Muscle of leg (tissue), 3 donors: ENCODE measurements at regions not wholly inside any gene's neighbourhood (a gene's known extent, or its start where the extent isn't known, plus 50 kb on each side); places are given as distances from the start of the nearest gene placed in this dataset.
A peak's percentile ranks its signal among the peaks of the same experiment; 100 is the strongest.

ENCODE experiments used
- DNase-seq: peaks from one replicate; pipeline ENCODE4 v3.0.0; 2013
- H3K27ac ChIP-seq: one replicate; pipeline ENCODE4 v1.5.1; 2013; ENCODE audit warnings: mild to moderate bottlenecking, low read length, control low read depth
- H3K27me3 ChIP-seq: one replicate; pipeline ENCODE4 v1.6.1; 2013; ENCODE audit warnings: low read length; ENCODE audit not compliant: control insufficient read depth, insufficient read depth
- H3K36me3 ChIP-seq: one replicate; pipeline ENCODE4 v1.6.1; 2013; ENCODE audit warnings: low read length; ENCODE audit not compliant: control insufficient read depth, insufficient read depth
- H3K4me1 ChIP-seq: one replicate; pipeline ENCODE4 v1.6.1; 2013; ENCODE audit warnings: low read length; ENCODE audit not compliant: control insufficient read depth, insufficient read depth
- H3K4me3 ChIP-seq: one replicate; pipeline ENCODE4 v1.5.1; 2013; ENCODE audit warnings: low read length, control low read depth
- H3K9me3 ChIP-seq: replicated peaks from 2 replicates; pipeline ENCODE4 v1.6.1; 2013; ENCODE audit warnings: low read depth, low read length; ENCODE audit not compliant: control insufficient read depth
- WGBS: methylation state at CpG from one replicate; pipeline ENCODE4 v1.1.5; 2013; ENCODE audit warnings: missing lambda C conversion rate; ENCODE audit not compliant: insufficient coverage; 5-methylcytosine and 5-hydroxymethylcytosine counted together

GRCh38 chr12:74624201-74624600 is 86.6 kb downstream of the ATXN7L3B start:
- no peaks in the 10 kb centered on the region for H3K36me3 ChIP-seq
- H3K4me1 ChIP-seq, result no peaks in the 10 kb centered on the region
- no peaks in the 10 kb centered on the region for H3K9me3 ChIP-seq
- H3K4me3 ChIP-seq, result no peak overlapping the region
- no peak overlapping the region for H3K27ac ChIP-seq
- no peak for DNase-seq
- no CpG with 5 or more reads among the region's 3 CpGs for WGBS
- no peaks in the 10 kb centered on the region for H3K27me3 ChIP-seq

GRCh38 chr12:74626397-74626796 is 88.8 kb downstream of the ATXN7L3B start:
- H3K27ac ChIP-seq, result no peak overlapping the region
- H3K36me3 ChIP-seq, result no peaks in the 10 kb centered on the region
- DNase-seq, result no peak
- H3K27me3 ChIP-seq, result no peaks in the 10 kb centered on the region
- H3K9me3 ChIP-seq, result no peaks in the 10 kb centered on the region
- H3K4me1 ChIP-seq, result no peaks in the 10 kb centered on the region
- H3K4me3 ChIP-seq, result no peak overlapping the region

- no peaks in the 10 kb centered on the region for H3K4me1 ChIP-seq
- no peak for DNase-seq
- H3K27me3 ChIP-seq, result no peaks in the 10 kb centered on the region
- H3K9me3 ChIP-seq, result no peaks in the 10 kb centered on the region
- WGBS, result 100% methylated on average over 1 of the region's 2 CpGs
- no peak overlapping the region for H3K4me3 ChIP-seq
- H3K27ac ChIP-seq, result no peak overlapping the region
- no peaks in the 10 kb centered on the region for H3K36me3 ChIP-seq
These were observed 103.6 kb downstream of the ATXN7L3B start for GRCh38 chr12:74641262-74641661.

- H3K36me3 ChIP-seq, result no peaks in the 10 kb centered on the region
- H3K27ac ChIP-seq, result no peak overlapping the region
- no peaks in the 10 kb centered on the region for H3K4me1 ChIP-seq
- DNase-seq, result no peak
- no peaks in the 10 kb centered on the region for H3K27me3 ChIP-seq
- 80% methylated on average over 1 of the region's 2 CpGs for WGBS
- H3K4me3 ChIP-seq, result no peak overlapping the region
- H3K9me3 ChIP-seq, result no peaks in the 10 kb centered on the region
These were observed 104.1 kb downstream of the ATXN7L3B start for GRCh38 chr12:74641694-74642093.

GRCh38 chr12:74644681-74645080 is 107.0 kb downstream of the ATXN7L3B start:
- H3K9me3 ChIP-seq, result no peaks in the 10 kb centered on the region
- 81% methylated on average over 1 of the region's 1 CpG for WGBS
- H3K4me1 ChIP-seq, result no peaks in the 10 kb centered on the region
- H3K27me3 ChIP-seq, result no peaks in the 10 kb centered on the region
- no peak overlapping the region for H3K27ac ChIP-seq
- no peaks in the 10 kb centered on the region for H3K36me3 ChIP-seq
- no peak for DNase-seq
- H3K4me3 ChIP-seq, result no peak overlapping the region

- Histone ChIP-seq H3K4me1 (no peaks in the 10 kb centered on the region), H3K4me3 (no peak overlapping the region), H3K36me3 (no peaks in the 10 kb centered on the region), H3K9me3 (no peaks in the 10 kb centered on the region), H3K27me3 (no peaks in the 10 kb centered on the region), H3K27ac (no peak overlapping the region)
- no CpG with 5 or more reads among the region's 1 CpG for WGBS
- peak; percentile 21 for DNase-seq
These were observed 109.2 kb downstream of the ATXN7L3B start for GRCh38 chr12:74646831-74647230.

- H3K36me3 ChIP-seq, result no peaks in the 10 kb centered on the region
- no peak overlapping the region for H3K27ac ChIP-seq
- no peaks in the 10 kb centered on the region for H3K9me3 ChIP-seq
- no peaks in the 10 kb centered on the region for H3K4me1 ChIP-seq
- DNase-seq, result peak; percentile 7
- no peaks in the 10 kb centered on the region for H3K27me3 ChIP-seq
- no peak overlapping the region for H3K4me3 ChIP-seq
- no CpG with 5 or more reads among the region's 2 CpGs for WGBS
These were observed 109.6 kb downstream of the ATXN7L3B start for GRCh38 chr12:74647256-74647655.

- DNase-seq, result no peak
- Histone ChIP-seq H3K27me3 (no peaks in the 10 kb centered on the region), H3K9me3 (no peaks in the 10 kb centered on the region), H3K4me1 (no peaks in the 10 kb centered on the region), H3K27ac (no peak overlapping the region), H3K4me3 (no peak overlapping the region), H3K36me3 (no peaks in the 10 kb centered on the region)
These were observed 118.6 kb downstream of the ATXN7L3B start for GRCh38 chr12:74656251-74656650.

GRCh38 chr12:74660442-74660841 is 122.8 kb downstream of the ATXN7L3B start:
- H3K4me3 ChIP-seq, result no peak overlapping the region
- H3K36me3 ChIP-seq, result no peaks in the 10 kb centered on the region
- no peak overlapping the region for H3K27ac ChIP-seq
- DNase-seq, result no peak
- no peaks in the 10 kb centered on the region for H3K27me3 ChIP-seq
- H3K9me3 ChIP-seq, result no peaks in the 10 kb centered on the region
- 79% methylated on average over 4 of the region's 5 CpGs for WGBS
- no peaks in the 10 kb centered on the region for H3K4me1 ChIP-seq

- Histone ChIP-seq H3K4me1 (no peaks in the 10 kb centered on the region), H3K4me3 (no peak overlapping the region), H3K27ac (no peak overlapping the region), H3K36me3 (no peaks in the 10 kb centered on the region), H3K9me3 (no peaks in the 10 kb centered on the region), H3K27me3 (no peaks in the 10 kb centered on the region)
- no peak for DNase-seq
- WGBS, result 93% methylated on average over 16 of the region's 20 CpGs
These were observed 126.3 kb downstream of the ATXN7L3B start for GRCh38 chr12:74663958-74664357.

GRCh38 chr12:74665690-74666089 is 128.1 kb downstream of the ATXN7L3B start:
- no peak for DNase-seq
- H3K4me1 ChIP-seq, result no peaks in the 10 kb centered on the region
- H3K27me3 ChIP-seq, result no peaks in the 10 kb centered on the region
- no peaks in the 10 kb centered on the region for H3K36me3 ChIP-seq
- H3K27ac ChIP-seq, result no peak overlapping the region
- no peaks in the 10 kb centered on the region for H3K9me3 ChIP-seq
- no peak overlapping the region for H3K4me3 ChIP-seq
